Kidney (tissue), 13 donors: ENCODE measurements at regions not wholly inside any gene's neighbourhood (a gene's known extent, or its start where the extent isn't known, plus 50 kb on each side); places are given as distances from the start of the nearest gene placed in this dataset.
"Not testable (repeated sequence)": the region's sequence is repeated elsewhere in the genome, so short reads cannot be mapped to it uniquely, and the experiment has no call there.

Experiments used
- DNase-seq, 5 donors: peaks; one replicate each; pipeline ENCODE4 v3.0.0-alpha.2; 2013 to 2020
- FAIRE-seq: peaks from 2 replicates; lab custom pipeline; 2012; peaks lifted over from hg19 to GRCh38; lab: Jason Lieb, UNC
- H3K27ac ChIP-seq, 2 donors: one replicate each; pipeline ENCODE4 v1.7.0; 2013; ENCODE audit warnings: low read depth in 2 of 2, low read length in 2 of 2, inconsistent platforms in 1 of 2
- H3K27me3 ChIP-seq: one replicate; pipeline ENCODE4 v1.7.1; 2013; ENCODE audit warnings: low read length, inconsistent platforms; ENCODE audit not compliant: control insufficient read depth, insufficient read depth
- H3K36me3 ChIP-seq, 3 donors: one replicate each; pipeline versions ENCODE4 v1.7.0 to v1.7.1; 2013; ENCODE audit warnings: low read length in 3 of 3, control low read depth in 1 of 3, inconsistent platforms in 1 of 3; ENCODE audit not compliant: insufficient read depth in 3 of 3, control insufficient read depth in 2 of 3
- H3K4me1 ChIP-seq, 3 donors: one replicate each; pipeline versions ENCODE4 v1.7.0 to v1.7.1; 2013; ENCODE audit warnings: low read length in 3 of 3, inconsistent platforms in 1 of 3, low read depth in 1 of 3; ENCODE audit not compliant: control insufficient read depth in 2 of 3, insufficient read depth in 2 of 3
- H3K4me3 ChIP-seq, 3 donors: one replicate each; pipeline versions ENCODE4 v1.7.0 to v1.8.1; 2013; ENCODE audit warnings: low read length in 3 of 3, control low read depth in 1 of 3, inconsistent platforms in 1 of 3
- H3K9ac ChIP-seq, 3 donors: one replicate each; pipeline versions ENCODE4 v1.7.0 to v1.7.1; 2013; ENCODE audit warnings: low read length in 3 of 3, control low read depth in 1 of 3, inconsistent platforms in 1 of 3
- H3K9me3 ChIP-seq, 3 donors: one replicate each; pipeline versions ENCODE4 v1.7.0 to v1.7.1; 2013; ENCODE audit warnings: low read length in 3 of 3, control low read depth in 1 of 3, inconsistent platforms in 1 of 3; ENCODE audit not compliant: control insufficient read depth in 2 of 3, insufficient read depth in 1 of 3
- CTCF ChIP-seq: IDR thresholded peaks from 3 replicates; pipeline ENCODE4 v1.5.1; 2012; ENCODE audit warnings: mild to moderate bottlenecking, moderate library complexity, borderline replicate concordance; ENCODE audit not compliant: insufficient read depth; ENCODE audit errors: extremely low read depth
- intact Hi-C: fragments of 100-400 bp; cut with DNase I; formaldehyde crosslinking; loops from one replicate; pipeline ENCODE4 v1.11.1; 2022
- donor health status: control.
- donor health status: control.
- donor health status: control.
- donor health status: control.
- donor health status: control.
- donor health status: DM: yes; HTN: yes; CAD: no.
- donor health status: Normal renal cell carcinoma (clear cell type).

GRCh38 chr9:79431019-79431679, 140.6 kb upstream of the TLE4 start:
- TF ChIP-seq CTCF: no peak
- Histone ChIP-seq H3K36me3 (no peaks in the 10 kb centered on the region), H3K9ac (no peak overlapping the region), H3K27me3 (no peaks in the 10 kb centered on the region), H3K4me1 (no peaks in the 10 kb centered on the region), H3K27ac (no peak overlapping the region), H3K4me3 (no peak overlapping the region), H3K9me3 (peaks cover 0 to 8% (median 0%) of the 10 kb centered on the region in 3 donors)
- DNase-seq (peak in 2 of 5 donors; percentile 10 to 26), FAIRE-seq (no peak)
- intact Hi-C loops: no loop called here

GRCh38 chr9:79432485-79432884, 139.3 kb upstream of the TLE4 start:
- Histone ChIP-seq H3K4me1 (no peaks in the 10 kb centered on the region), H3K4me3 (no peak overlapping the region), H3K27me3 (no peaks in the 10 kb centered on the region), H3K27ac (no peak overlapping the region), H3K36me3 (no peaks in the 10 kb centered on the region), H3K9ac (no peak overlapping the region), H3K9me3 (no peaks in the 10 kb centered on the region)
- FAIRE-seq: no peak
- no peak for DNase-seq
- no peak for TF ChIP-seq CTCF
- intact Hi-C loops: no loop called here

- Histone ChIP-seq H3K9ac (no peak overlapping the region), H3K36me3 (no peaks in the 10 kb centered on the region), H3K27ac (no peak overlapping the region), H3K27me3 (no peaks in the 10 kb centered on the region), H3K4me1 (no peaks in the 10 kb centered on the region), H3K4me3 (no peak overlapping the region), H3K9me3 (no peaks in the 10 kb centered on the region)
- FAIRE-seq (no peak), DNase-seq (no peak)
- intact Hi-C loops: no loop called here
- TF ChIP-seq CTCF: no peak
Measured at GRCh38 chr9:79433703-79434102, 138.1 kb upstream of the TLE4 start.

GRCh38 chr9:79439221-79439620, 132.5 kb upstream of the TLE4 start:
- DNase-seq, FAIRE-seq, intact Hi-C loops, H3K9me3 ChIP-seq, H3K27ac ChIP-seq, H3K36me3 ChIP-seq, H3K27me3 ChIP-seq, H3K9ac ChIP-seq, H3K4me3 ChIP-seq, H3K4me1 ChIP-seq: not testable (repeated sequence)
